HL-60 (cell line): ENCODE measurements at regions not wholly inside any gene's neighbourhood (a gene's known extent, or its start where the extent isn't known, plus 50 kb on each side); places are given as distances from the start of the nearest gene placed in this dataset.

ENCODE experiments used
- GABPA ChIP-seq: IDR thresholded peaks from 2 replicates; pipeline ENCODE4 v1.6.1; 2012; ENCODE audit warnings: low read depth
- POLR2AphosphoS5 ChIP-seq: IDR thresholded peaks from 2 replicates; pipeline ENCODE4 v1.6.1; 2012; ENCODE audit warnings: low read depth
- SPI1 ChIP-seq: IDR thresholded peaks from 2 replicates; pipeline ENCODE4 v1.6.1; 2012; ENCODE audit warnings: low read depth, mild to moderate bottlenecking, borderline replicate concordance
- TF ChIP-seq, protein P1 (sequence below): IDR thresholded peaks from one replicate; pipeline ENCODE4 v1.5.1; 2011; ENCODE audit warnings: low read length, control low read depth, inconsistent platforms; ENCODE audit not compliant: insufficient read depth
- TF ChIP-seq, protein P2 (sequence below): IDR thresholded peaks from 2 replicates; pipeline ENCODE4 v1.6.1; 2012; ENCODE audit warnings: low read depth; ENCODE audit not compliant: insufficient replicate concordance

DNA sequence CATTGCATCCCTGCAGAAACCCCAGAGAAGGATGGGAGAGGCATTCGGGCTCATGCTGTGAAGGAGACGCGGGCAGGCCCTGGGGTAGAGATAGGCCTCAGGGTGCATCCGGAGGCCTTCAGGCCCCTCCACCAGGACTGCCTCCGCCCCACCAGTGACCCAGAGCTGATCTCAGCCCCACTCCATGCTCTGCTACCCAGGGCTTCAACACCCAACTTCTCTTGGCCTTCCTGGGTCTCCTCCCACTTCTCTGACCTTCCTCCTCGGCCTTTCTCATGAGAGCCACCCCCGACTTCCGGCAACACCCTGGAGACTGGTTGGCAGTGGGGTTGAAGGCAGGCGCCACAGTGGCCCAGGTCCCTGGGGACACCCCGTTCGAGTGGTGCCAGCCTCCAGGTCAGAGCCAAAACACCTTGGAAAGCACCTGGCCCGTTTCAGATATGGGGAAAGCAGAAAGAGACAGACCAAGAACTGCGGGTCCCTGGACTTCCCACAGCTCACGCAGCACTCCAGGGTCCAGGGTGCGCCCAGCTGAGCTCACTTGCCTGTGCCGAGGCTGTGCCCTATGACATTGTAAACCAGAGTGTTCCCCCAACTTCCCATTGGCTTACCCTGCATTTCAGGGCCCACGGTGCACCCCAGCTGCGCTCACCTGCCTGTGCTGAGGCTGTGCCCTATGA, 65.1 kb upstream of the OLFM1 start:
- TF ChIP-seq POLR2AphosphoS5 (no peak), SPI1 (no peak), GABPA (no peak)
- TF ChIP-seq, protein P1, sequence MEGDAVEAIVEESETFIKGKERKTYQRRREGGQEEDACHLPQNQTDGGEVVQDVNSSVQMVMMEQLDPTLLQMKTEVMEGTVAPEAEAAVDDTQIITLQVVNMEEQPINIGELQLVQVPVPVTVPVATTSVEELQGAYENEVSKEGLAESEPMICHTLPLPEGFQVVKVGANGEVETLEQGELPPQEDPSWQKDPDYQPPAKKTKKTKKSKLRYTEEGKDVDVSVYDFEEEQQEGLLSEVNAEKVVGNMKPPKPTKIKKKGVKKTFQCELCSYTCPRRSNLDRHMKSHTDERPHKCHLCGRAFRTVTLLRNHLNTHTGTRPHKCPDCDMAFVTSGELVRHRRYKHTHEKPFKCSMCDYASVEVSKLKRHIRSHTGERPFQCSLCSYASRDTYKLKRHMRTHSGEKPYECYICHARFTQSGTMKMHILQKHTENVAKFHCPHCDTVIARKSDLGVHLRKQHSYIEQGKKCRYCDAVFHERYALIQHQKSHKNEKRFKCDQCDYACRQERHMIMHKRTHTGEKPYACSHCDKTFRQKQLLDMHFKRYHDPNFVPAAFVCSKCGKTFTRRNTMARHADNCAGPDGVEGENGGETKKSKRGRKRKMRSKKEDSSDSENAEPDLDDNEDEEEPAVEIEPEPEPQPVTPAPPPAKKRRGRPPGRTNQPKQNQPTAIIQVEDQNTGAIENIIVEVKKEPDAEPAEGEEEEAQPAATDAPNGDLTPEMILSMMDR = no peak
- TF ChIP-seq, protein P2, sequence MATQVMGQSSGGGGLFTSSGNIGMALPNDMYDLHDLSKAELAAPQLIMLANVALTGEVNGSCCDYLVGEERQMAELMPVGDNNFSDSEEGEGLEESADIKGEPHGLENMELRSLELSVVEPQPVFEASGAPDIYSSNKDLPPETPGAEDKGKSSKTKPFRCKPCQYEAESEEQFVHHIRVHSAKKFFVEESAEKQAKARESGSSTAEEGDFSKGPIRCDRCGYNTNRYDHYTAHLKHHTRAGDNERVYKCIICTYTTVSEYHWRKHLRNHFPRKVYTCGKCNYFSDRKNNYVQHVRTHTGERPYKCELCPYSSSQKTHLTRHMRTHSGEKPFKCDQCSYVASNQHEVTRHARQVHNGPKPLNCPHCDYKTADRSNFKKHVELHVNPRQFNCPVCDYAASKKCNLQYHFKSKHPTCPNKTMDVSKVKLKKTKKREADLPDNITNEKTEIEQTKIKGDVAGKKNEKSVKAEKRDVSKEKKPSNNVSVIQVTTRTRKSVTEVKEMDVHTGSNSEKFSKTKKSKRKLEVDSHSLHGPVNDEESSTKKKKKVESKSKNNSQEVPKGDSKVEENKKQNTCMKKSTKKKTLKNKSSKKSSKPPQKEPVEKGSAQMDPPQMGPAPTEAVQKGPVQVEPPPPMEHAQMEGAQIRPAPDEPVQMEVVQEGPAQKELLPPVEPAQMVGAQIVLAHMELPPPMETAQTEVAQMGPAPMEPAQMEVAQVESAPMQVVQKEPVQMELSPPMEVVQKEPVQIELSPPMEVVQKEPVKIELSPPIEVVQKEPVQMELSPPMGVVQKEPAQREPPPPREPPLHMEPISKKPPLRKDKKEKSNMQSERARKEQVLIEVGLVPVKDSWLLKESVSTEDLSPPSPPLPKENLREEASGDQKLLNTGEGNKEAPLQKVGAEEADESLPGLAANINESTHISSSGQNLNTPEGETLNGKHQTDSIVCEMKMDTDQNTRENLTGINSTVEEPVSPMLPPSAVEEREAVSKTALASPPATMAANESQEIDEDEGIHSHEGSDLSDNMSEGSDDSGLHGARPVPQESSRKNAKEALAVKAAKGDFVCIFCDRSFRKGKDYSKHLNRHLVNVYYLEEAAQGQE = no peak
